HEK293 (cell line): ENCODE measurements at regions not wholly inside any gene's neighbourhood (a gene's known extent, or its start where the extent isn't known, plus 50 kb on each side); places are given as distances from the start of the nearest gene placed in this dataset.
A peak's percentile ranks its signal among the peaks of the same experiment; 100 is the strongest.

Experiments
- CTCF ChIA-PET: fragments of 350-600 bp; formaldehyde crosslinking; extraction: SDS; loops from one replicate; lab custom pipeline; 2021; ENCODE audit warnings: antibody characterized with exemption; lab: Yijun Ruan, JAX
- POLR2A ChIA-PET: fragments of 300-600 bp; formaldehyde crosslinking; extraction: SDS; loops from one replicate; lab custom pipeline; 2020; ENCODE audit warnings: antibody characterized with exemption, inconsistent platforms; lab: Yijun Ruan, JAX
- H3K27ac ChIP-seq: fragments of 200-500 bp; sonication (Bioruptor generic); 2 replicates; pipeline ENCODE4 v1.5.1; 2014; ENCODE audit warnings: low read depth, low read length, control low read depth, inconsistent platforms; ENCODE audit errors: extremely low read depth
- H3K36me3 ChIP-seq, 2 experiments: fragments of 200-500 bp in 1 of 2; sonication (Bioruptor generic) in 1 of 2; 1 replicate in 1 of 2; 2 replicates in 1 of 2; pipeline ENCODE4 v1.5.1; 2014 to 2017; ENCODE audit warnings: inconsistent platforms in 2 of 2, low read length in 2 of 2; ENCODE audit not compliant: control insufficient read depth in 2 of 2, insufficient read depth in 1 of 2
- H3K4me1 ChIP-seq: fragments of 200-500 bp; sonication (Bioruptor generic); 2 replicates; pipeline ENCODE4 v1.5.1; 2014; ENCODE audit warnings: mild to moderate bottlenecking, low read length, inconsistent platforms; ENCODE audit not compliant: control insufficient read depth, insufficient read depth
- H3K4me3 ChIP-seq: 2 replicates; pipeline ENCODE4 v1.5.1; 2011; ENCODE audit warnings: low read depth, mild to moderate bottlenecking, control low read depth, low read length, moderate library complexity
- H3K9me3 ChIP-seq: fragments of 200-500 bp; sonication (Bioruptor generic); 2 replicates; pipeline ENCODE4 v1.5.1; 2014; ENCODE audit warnings: low read depth, low read length, inconsistent platforms; ENCODE audit not compliant: control insufficient read depth, insufficient read depth
- KLF16 ChIP-seq: fragments of 450-650 bp; formaldehyde crosslinking; IDR thresholded peaks from 2 replicates; pipeline ENCODE4 v1.5.1; 2017; ENCODE audit warnings: missing biosample characterization, missing genetic modification characterization
- REPIN1 ChIP-seq: fragments of 450-650 bp; formaldehyde crosslinking; IDR thresholded peaks from 2 replicates; pipeline ENCODE4 v1.5.1; 2017; ENCODE audit warnings: missing biosample characterization, missing genetic modification characterization, low read depth
- SP7 ChIP-seq: fragments of 450-650 bp; formaldehyde crosslinking; IDR thresholded peaks from 2 replicates; pipeline ENCODE4 v1.5.1; 2016; ENCODE audit warnings: missing biosample characterization, missing genetic modification characterization
- ZBTB1 ChIP-seq: fragments of 450-650 bp; formaldehyde crosslinking; IDR thresholded peaks from 2 replicates; pipeline ENCODE4 v1.5.1; 2016; ENCODE audit warnings: missing biosample characterization, missing genetic modification characterization
- ZNF10 ChIP-seq: fragments of 450-650 bp; formaldehyde crosslinking; IDR thresholded peaks from 2 replicates; pipeline ENCODE4 v1.5.1; 2017; ENCODE audit warnings: missing biosample characterization, missing genetic modification characterization
- ZNF133 ChIP-seq: fragments of 450-650 bp; formaldehyde crosslinking; IDR thresholded peaks from 2 replicates; pipeline ENCODE4 v1.5.1; 2016; ENCODE audit warnings: missing biosample characterization, missing genetic modification characterization
- ZNF146 ChIP-seq: fragments of 450-650 bp; formaldehyde crosslinking; IDR thresholded peaks from 2 replicates; pipeline ENCODE4 v1.5.1; 2016; ENCODE audit warnings: missing biosample characterization, missing genetic modification characterization
- ZNF157 ChIP-seq: fragments of 450-650 bp; formaldehyde crosslinking; IDR thresholded peaks from 2 replicates; pipeline ENCODE4 v1.5.1; 2016; ENCODE audit warnings: missing biosample characterization, missing genetic modification characterization
- ZNF169 ChIP-seq: fragments of 450-650 bp; formaldehyde crosslinking; IDR thresholded peaks from 2 replicates; pipeline ENCODE4 v1.5.1; 2016; ENCODE audit warnings: missing biosample characterization, missing genetic modification characterization
- ZNF2 ChIP-seq: fragments of 450-650 bp; formaldehyde crosslinking; IDR thresholded peaks from 2 replicates; pipeline ENCODE4 v1.5.1; 2016; ENCODE audit warnings: missing biosample characterization, missing genetic modification characterization
- ZNF239 ChIP-seq: fragments of 450-650 bp; formaldehyde crosslinking; IDR thresholded peaks from 2 replicates; pipeline ENCODE4 v1.5.1; 2016; ENCODE audit warnings: missing biosample characterization, missing genetic modification characterization
- ZNF266 ChIP-seq: fragments of 450-650 bp; formaldehyde crosslinking; IDR thresholded peaks from 2 replicates; pipeline ENCODE4 v1.5.1; 2016; ENCODE audit warnings: missing biosample characterization, missing genetic modification characterization, low read depth
- ZNF366 ChIP-seq: fragments of 450-650 bp; formaldehyde crosslinking; conservative IDR thresholded peaks from 2 replicates; pipeline ENCODE4 v1.5.1; 2016; ENCODE audit warnings: missing biosample characterization, missing genetic modification characterization
- ZNF404 ChIP-seq: fragments of 450-650 bp; formaldehyde crosslinking; IDR thresholded peaks from 2 replicates; pipeline ENCODE4 v1.5.1; 2017; ENCODE audit warnings: missing biosample characterization, missing genetic modification characterization
- ZNF423 ChIP-seq: fragments of 450-650 bp; formaldehyde crosslinking; IDR thresholded peaks from 2 replicates; pipeline ENCODE4 v1.5.1; 2016; ENCODE audit warnings: missing biosample characterization, missing genetic modification characterization
- ZNF514 ChIP-seq: fragments of 450-650 bp; formaldehyde crosslinking; IDR thresholded peaks from 2 replicates; pipeline ENCODE4 v1.5.1; 2016; ENCODE audit warnings: missing biosample characterization, missing genetic modification characterization
- ZNF555 ChIP-seq: fragments of 450-650 bp; formaldehyde crosslinking; conservative IDR thresholded peaks from 2 replicates; pipeline ENCODE4 v1.5.1; 2017; ENCODE audit warnings: missing biosample characterization, mild to moderate bottlenecking, missing genetic modification characterization, inconsistent platforms
- ZNF571 ChIP-seq: fragments of 450-650 bp; formaldehyde crosslinking; IDR thresholded peaks from 2 replicates; pipeline ENCODE4 v1.5.0; 2017; ENCODE audit warnings: missing biosample characterization, missing genetic modification characterization
- ZNF654 ChIP-seq: fragments of 450-650 bp; formaldehyde crosslinking; IDR thresholded peaks from 2 replicates; pipeline ENCODE4 v1.5.1; 2016; ENCODE audit warnings: low read depth, missing biosample characterization, missing genetic modification characterization
- ZNF664 ChIP-seq: fragments of 450-650 bp; formaldehyde crosslinking; IDR thresholded peaks from 2 replicates; pipeline ENCODE4 v1.5.1; 2016; ENCODE audit warnings: missing biosample characterization, missing genetic modification characterization
- TF ChIP-seq, protein P1 (sequence below): fragments of 450-650 bp; formaldehyde crosslinking; IDR thresholded peaks from 2 replicates; pipeline ENCODE4 v1.5.1; 2016; ENCODE audit warnings: missing biosample characterization, missing genetic modification characterization
- TF ChIP-seq, protein P2 (sequence below): fragments of 450-650 bp; formaldehyde crosslinking; IDR thresholded peaks from 2 replicates; pipeline ENCODE4 v1.5.1; 2016; ENCODE audit warnings: missing biosample characterization, missing genetic modification characterization, low read depth

DNA sequence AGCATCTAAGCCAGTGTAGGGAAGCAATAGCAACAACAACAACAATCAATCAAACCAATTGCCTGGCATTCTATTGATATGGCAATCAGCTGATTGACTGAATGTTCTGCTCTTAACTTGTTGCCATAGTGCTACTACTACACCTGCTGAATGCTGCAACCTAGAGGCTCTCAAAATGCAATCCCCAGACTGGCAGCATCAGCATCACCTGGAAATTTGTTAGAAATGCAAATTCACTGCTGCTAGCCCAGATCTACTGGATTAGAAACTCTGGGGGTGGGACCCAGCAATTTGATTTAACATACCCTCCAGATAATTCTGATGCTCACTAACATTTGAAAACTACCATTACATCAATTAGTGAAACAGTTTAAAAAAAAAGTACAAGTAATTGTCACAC, 363.6 kb downstream of the SNAPC1 start:
- ChIA-PET POLR2A (no interaction called here), CTCF (interaction anchor here (0.8 to 4.6 kb wide), 12 partner anchors 8 to 670 kb away, joined by 3 to 63 read pairs (median 6); no protein-coding TSS in a partner anchor)
- no peaks in the 10 kb centered on the region for H3K36me3 ChIP-seq
- TF ChIP-seq ZNF157 (tag by site-specific recombination), result no peak
- TF ChIP-seq ZNF146 (tag by site-specific recombination), result no peak
- no peak for TF ChIP-seq ZNF555
- TF ChIP-seq ZNF266 (tag by site-specific recombination), result no peak
- no peak for TF ChIP-seq ZNF571 (tag by site-specific recombination)
- no peak for TF ChIP-seq ZNF366
- no peak for TF ChIP-seq SP7 (tag by site-specific recombination)
- TF ChIP-seq ZNF404 (tag by site-specific recombination), result no peak
- no peak for TF ChIP-seq ZNF169 (tag by site-specific recombination)
- TF ChIP-seq ZNF423 (tag by site-specific recombination), result no peak
- TF ChIP-seq ZNF664 (tag by site-specific recombination), result no peak
- no peak for TF ChIP-seq KLF16 (tag by site-specific recombination)
- TF ChIP-seq ZNF239, result no peak
- TF ChIP-seq REPIN1 (tag by site-specific recombination), result no peak
- TF ChIP-seq ZNF514 (tag by site-specific recombination), result no peak
- TF ChIP-seq ZNF133, result no peak
- H3K4me3 ChIP-seq, result no peak overlapping the region
- no peaks in the 10 kb centered on the region for H3K4me1 ChIP-seq
- H3K9me3 ChIP-seq, result no peaks in the 10 kb centered on the region
- no peak overlapping the region for H3K27ac ChIP-seq

GRCh38 chr14:62126879-62127478, 364.8 kb downstream of the SNAPC1 start:
- Histone ChIP-seq H3K4me1 (no peaks in the 10 kb centered on the region), H3K36me3 (no peaks in the 10 kb centered on the region), H3K9me3 (no peaks in the 10 kb centered on the region), H3K27ac (no peak overlapping the region), H3K4me3 (no peak overlapping the region)
- TF ChIP-seq, protein P1, sequence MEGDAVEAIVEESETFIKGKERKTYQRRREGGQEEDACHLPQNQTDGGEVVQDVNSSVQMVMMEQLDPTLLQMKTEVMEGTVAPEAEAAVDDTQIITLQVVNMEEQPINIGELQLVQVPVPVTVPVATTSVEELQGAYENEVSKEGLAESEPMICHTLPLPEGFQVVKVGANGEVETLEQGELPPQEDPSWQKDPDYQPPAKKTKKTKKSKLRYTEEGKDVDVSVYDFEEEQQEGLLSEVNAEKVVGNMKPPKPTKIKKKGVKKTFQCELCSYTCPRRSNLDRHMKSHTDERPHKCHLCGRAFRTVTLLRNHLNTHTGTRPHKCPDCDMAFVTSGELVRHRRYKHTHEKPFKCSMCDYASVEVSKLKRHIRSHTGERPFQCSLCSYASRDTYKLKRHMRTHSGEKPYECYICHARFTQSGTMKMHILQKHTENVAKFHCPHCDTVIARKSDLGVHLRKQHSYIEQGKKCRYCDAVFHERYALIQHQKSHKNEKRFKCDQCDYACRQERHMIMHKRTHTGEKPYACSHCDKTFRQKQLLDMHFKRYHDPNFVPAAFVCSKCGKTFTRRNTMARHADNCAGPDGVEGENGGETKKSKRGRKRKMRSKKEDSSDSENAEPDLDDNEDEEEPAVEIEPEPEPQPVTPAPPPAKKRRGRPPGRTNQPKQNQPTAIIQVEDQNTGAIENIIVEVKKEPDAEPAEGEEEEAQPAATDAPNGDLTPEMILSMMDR (tag by site-specific recombination), result peak; percentile 35; the same call in 1 of the 2 replicates
- TF ChIP-seq ZNF2 (tag by site-specific recombination) (no peak), ZNF654 (tag by site-specific recombination) (peak; percentile 64)
- ChIA-PET POLR2A (interaction anchor here (0.6 kb wide), 1 partner anchor 666 kb away, joined by 3 read pairs; no protein-coding TSS in a partner anchor), CTCF (interaction anchor here (0.5 to 4.6 kb wide), 23 partner anchors 10 to 671 kb away, joined by 3 to 63 read pairs (median 5); no protein-coding TSS in a partner anchor)

GRCh38 chr14:62130441-62130840, 368.2 kb downstream of the SNAPC1 start:
- POLR2A ChIA-PET, result no interaction called here
- H3K36me3 ChIP-seq, result no peaks in the 10 kb centered on the region
- H3K27ac ChIP-seq, result no peak overlapping the region
- no peaks in the 10 kb centered on the region for H3K9me3 ChIP-seq
- TF ChIP-seq, protein P2, sequence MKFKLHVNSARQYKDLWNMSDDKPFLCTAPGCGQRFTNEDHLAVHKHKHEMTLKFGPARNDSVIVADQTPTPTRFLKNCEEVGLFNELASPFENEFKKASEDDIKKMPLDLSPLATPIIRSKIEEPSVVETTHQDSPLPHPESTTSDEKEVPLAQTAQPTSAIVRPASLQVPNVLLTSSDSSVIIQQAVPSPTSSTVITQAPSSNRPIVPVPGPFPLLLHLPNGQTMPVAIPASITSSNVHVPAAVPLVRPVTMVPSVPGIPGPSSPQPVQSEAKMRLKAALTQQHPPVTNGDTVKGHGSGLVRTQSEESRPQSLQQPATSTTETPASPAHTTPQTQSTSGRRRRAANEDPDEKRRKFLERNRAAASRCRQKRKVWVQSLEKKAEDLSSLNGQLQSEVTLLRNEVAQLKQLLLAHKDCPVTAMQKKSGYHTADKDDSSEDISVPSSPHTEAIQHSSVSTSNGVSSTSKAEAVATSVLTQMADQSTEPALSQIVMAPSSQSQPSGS, result peak; percentile 68
- TF ChIP-seq ZNF10 (tag by site-specific recombination) (no peak), ZBTB1 (no peak)
- H3K4me1 ChIP-seq, result no peaks in the 10 kb centered on the region
- CTCF ChIA-PET, result interaction anchor here (0.7 kb wide), 1 partner anchor 241 kb away, joined by 3 read pairs; no protein-coding TSS in a partner anchor
- H3K4me3 ChIP-seq, result no peak overlapping the region
